Natural killer cell (primary cell): ENCODE measurements at regions not wholly inside any gene's neighbourhood (a gene's known extent, or its start where the extent isn't known, plus 50 kb on each side); places are given as distances from the start of the nearest gene placed in this dataset.
"Not testable (repeated sequence)": the region's sequence is repeated elsewhere in the genome, so short reads cannot be mapped to it uniquely, and the experiment has no call there.

ENCODE experiments used
- ATAC-seq, 3 donors: fragments of 150-1000 bp in 2 of 3; fragments of 200-7000 bp in 1 of 3; cut with Tn5 transposase; 1 replicate in 1 of 3; 2 replicates in 2 of 3; pipeline ENCODE4 v1.10.0; 2021; ENCODE audit warnings: mild to moderate bottlenecking in 2 of 3, moderate library complexity in 2 of 3
- DNase-seq, 2 donors: peaks; one replicate each; pipeline versions ENCODE4 v3.0.0 to v3.0.0-alpha.2; 2013 to 2021; ENCODE audit warnings: mixed read lengths in 1 of 2
- H3K27ac ChIP-seq: one replicate; pipeline ENCODE4 v1.5.1; 2013; ENCODE audit warnings: mild to moderate bottlenecking, low read length
- H3K27me3 ChIP-seq: one replicate; pipeline ENCODE4 v1.6.1; 2013; ENCODE audit warnings: low read length; ENCODE audit not compliant: control insufficient read depth, insufficient read depth
- H3K36me3 ChIP-seq: one replicate; pipeline ENCODE4 v1.6.1; 2013; ENCODE audit warnings: low read length; ENCODE audit not compliant: control insufficient read depth, insufficient read depth
- H3K4me1 ChIP-seq: one replicate; pipeline ENCODE4 v1.6.1; 2013; ENCODE audit warnings: low read length; ENCODE audit not compliant: control insufficient read depth, insufficient read depth
- H3K4me3 ChIP-seq: one replicate; pipeline ENCODE4 v1.5.1; 2013; ENCODE audit warnings: low read length
- H3K9me3 ChIP-seq: one replicate; pipeline ENCODE4 v1.6.1; 2013; ENCODE audit warnings: low read length; ENCODE audit not compliant: control insufficient read depth, insufficient read depth
- H3K27ac Mint-ChIP-seq, 2 donors: one replicate each; pipeline ENCODE4 v1.8.0; 2022; ENCODE audit warnings: mild to moderate bottlenecking in 2 of 2, mixed read lengths in 2 of 2, moderate library complexity in 1 of 2
- H3K27me3 Mint-ChIP-seq, 2 donors: one replicate each; pipeline ENCODE4 v1.8.0; 2022; ENCODE audit warnings: low read depth in 2 of 2, mixed read lengths in 2 of 2
- H3K36me3 Mint-ChIP-seq: one replicate; pipeline ENCODE4 v1.8.0; 2022; ENCODE audit warnings: mixed read lengths
- H3K4me1 Mint-ChIP-seq, 2 donors: one replicate each; pipeline ENCODE4 v1.8.0; 2022; ENCODE audit warnings: mixed read lengths in 2 of 2
- H3K4me3 Mint-ChIP-seq: one replicate; pipeline ENCODE4 v1.8.0; 2022; ENCODE audit warnings: mild to moderate bottlenecking, moderate library complexity, mixed read lengths
- H3K9me3 Mint-ChIP-seq, 2 donors: one replicate each; pipeline ENCODE4 v1.8.0; 2022; ENCODE audit warnings: mixed read lengths in 2 of 2
- CTCF ChIP-seq: fragments of 200-600 bp; IDR thresholded peaks from one replicate; pipeline ENCODE4 v1.8.0; 2022; ENCODE audit warnings: antibody characterized with exemption
- WGBS: methylation state at CpG from one replicate; pipeline ENCODE4 v1.1.7; 2013; ENCODE audit warnings: missing lambda C conversion rate; ENCODE audit not compliant: insufficient coverage; 5-methylcytosine and 5-hydroxymethylcytosine counted together
- intact Hi-C: fragments of 100-400 bp; cut with micrococcal nuclease; formaldehyde crosslinking; loops from one replicate; pipeline ENCODE4 v1.14.2; 2022

DNA sequence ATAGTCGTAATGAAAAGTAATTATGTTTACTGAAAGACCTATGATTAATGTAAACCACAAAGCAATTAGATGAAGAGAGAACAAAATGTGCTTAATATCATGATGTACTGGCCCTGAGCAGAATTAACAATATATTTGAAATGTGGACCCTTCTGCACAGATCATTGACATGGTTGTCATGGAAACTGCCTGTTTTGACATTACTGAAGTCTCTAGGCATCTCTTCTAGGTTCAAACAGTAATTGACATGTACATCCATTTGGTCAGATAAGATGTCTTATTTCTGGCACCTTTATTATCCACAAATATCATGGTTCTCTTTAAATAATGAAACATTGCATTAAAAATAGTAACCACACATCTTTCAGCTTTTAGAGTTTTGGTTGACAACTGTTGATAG is 251.7 kb upstream of the GNPDA2 start:
- Mint-ChIP-seq H3K4me3 (no peak overlapping the region), H3K27me3 (no peaks in the 10 kb centered on the region), H3K4me1 (no peaks in the 10 kb centered on the region), H3K9me3 (peaks cover 9 to 13% of the 10 kb centered on the region in 2 donors), H3K27ac (no peak overlapping the region), H3K36me3 (no peaks in the 10 kb centered on the region)
- no peak overlapping the region for H3K4me3 ChIP-seq
- intact Hi-C loops: no loop called here
- H3K36me3 ChIP-seq: no peaks in the 10 kb centered on the region
- WGBS: 86% methylated on average over 1 of the region's 1 CpG
- no peaks in the 10 kb centered on the region for H3K9me3 ChIP-seq
- ATAC-seq: no peak
- H3K27ac ChIP-seq: no peak overlapping the region
- no peak for DNase-seq
- TF ChIP-seq CTCF: no peak
- H3K27me3 ChIP-seq: no peaks in the 10 kb centered on the region
- no peaks in the 10 kb centered on the region for H3K4me1 ChIP-seq

- 88% methylated on average over 6 of the region's 6 CpGs for WGBS
- H3K36me3 Mint-ChIP-seq: no peaks in the 10 kb centered on the region
- Histone ChIP-seq H3K4me1 (no peaks in the 10 kb centered on the region), H3K4me3 (no peak overlapping the region), H3K36me3 (no peaks in the 10 kb centered on the region), H3K27me3 (no peaks in the 10 kb centered on the region), H3K27ac (no peak overlapping the region), H3K9me3 (peaks cover 14% of the 10 kb centered on the region)
- peaks cover 17% of the 10 kb centered on the region in 2 donors for H3K9me3 Mint-ChIP-seq
- ATAC-seq (no peak), DNase-seq (no peak)
- no peaks in the 10 kb centered on the region for H3K27me3 Mint-ChIP-seq
- no peaks in the 10 kb centered on the region for H3K4me1 Mint-ChIP-seq
- intact Hi-C loops: no loop called here
- H3K4me3 Mint-ChIP-seq: no peak overlapping the region
- no peak overlapping the region for H3K27ac Mint-ChIP-seq
- no peak for TF ChIP-seq CTCF
These were observed 239.2 kb upstream of the GNPDA2 start for GRCh38 chr4:44965435-44966095.

GRCh38 chr4:44964086-44964485 is 237.7 kb upstream of the GNPDA2 start:
- H3K4me3 Mint-ChIP-seq, H3K36me3 ChIP-seq, H3K27me3 Mint-ChIP-seq, H3K36me3 Mint-ChIP-seq, intact Hi-C loops, DNase-seq, H3K27me3 ChIP-seq, H3K4me1 Mint-ChIP-seq, H3K27ac Mint-ChIP-seq, H3K4me1 ChIP-seq, ATAC-seq, H3K27ac ChIP-seq, H3K4me3 ChIP-seq: not testable (repeated sequence)
- peaks cover 17 to 20% of the 10 kb centered on the region in 2 donors for H3K9me3 Mint-ChIP-seq
- 74% methylated on average over 4 of the region's 5 CpGs for WGBS
- peaks cover 14% of the 10 kb centered on the region for H3K9me3 ChIP-seq

- 90% methylated on average over 1 of the region's 1 CpG for WGBS
- no peak for ATAC-seq
- Mint-ChIP-seq H3K36me3 (peaks cover 23% of the 10 kb centered on the region), H3K9me3 (peaks cover 22 to 27% of the 10 kb centered on the region in 2 donors), H3K4me3 (no peak overlapping the region), H3K27me3 (no peaks in the 10 kb centered on the region), H3K4me1 (no peaks in the 10 kb centered on the region), H3K27ac (no peak overlapping the region)
- DNase-seq: no peak
- Histone ChIP-seq H3K27ac (no peak overlapping the region), H3K36me3 (no peaks in the 10 kb centered on the region), H3K9me3 (peaks cover 14% of the 10 kb centered on the region), H3K27me3 (no peaks in the 10 kb centered on the region), H3K4me1 (no peaks in the 10 kb centered on the region), H3K4me3 (no peak overlapping the region)
- intact Hi-C loops: no loop called here
- no peak for TF ChIP-seq CTCF
These were observed 234.8 kb upstream of the GNPDA2 start for GRCh38 chr4:44961001-44961755.
